ENCODE measurements at regions not wholly inside any gene's neighbourhood (a gene's known extent, or its start where the extent isn't known, plus 50 kb on each side); places are given as distances from the start of the nearest gene placed in this dataset.

GRCh38 chr2:118667348-118667747 is 180.1 kb downstream of the EN1 start:
- no peaks in the 10 kb centered on the region for H3K27me3 ChIP-seq
- no peaks in the 10 kb centered on the region for H3K9me3 ChIP-seq
- in situ Hi-C loops (cut with MboI; ENCODE audit: low sequenced_read_pairs in 4 of 4) (no loop called here), intact Hi-C loops (cut with DNase I; ENCODE audit: low total_unique reads) (no loop called here)
- TF ChIP-seq CTCF (IDR thresholded peaks at IDR 0.05 in 4 of 5, conservative IDR thresholded peaks at IDR 0.05 in 1 of 5) (no peak), POLR2A (IDR thresholded peaks at IDR 0.05) (no peak)
- no peak overlapping the region for H3K27ac ChIP-seq
- H3K4me3 ChIP-seq = no peak overlapping the region
- ATAC-seq = no peak
- DNase-seq = no peak
- H3K4me1 ChIP-seq = peaks cover 0 to 3% of the 10 kb centered on the region in 2 donors
- H3K36me3 ChIP-seq = no peaks in the 10 kb centered on the region

GRCh38 chr2:118665784-118666529 is 181.5 kb downstream of the EN1 start:
- H3K4me3 ChIP-seq = no peak overlapping the region
- ATAC-seq (no peak), DNase-seq (no peak)
- intact Hi-C loops (cut with DNase I; ENCODE audit: low total_unique reads) (no loop called here), in situ Hi-C loops (cut with MboI; ENCODE audit: low sequenced_read_pairs in 4 of 4) (no loop called here)
- no peak overlapping the region for H3K27ac ChIP-seq
- no peaks in the 10 kb centered on the region for H3K36me3 ChIP-seq
- H3K27me3 ChIP-seq = no peaks in the 10 kb centered on the region
- H3K4me1 ChIP-seq = peaks cover 0 to 3% of the 10 kb centered on the region in 2 donors
- no peaks in the 10 kb centered on the region for H3K9me3 ChIP-seq
- TF ChIP-seq POLR2A (IDR thresholded peaks at IDR 0.05) (no peak), CTCF (IDR thresholded peaks at IDR 0.05 in 4 of 5, conservative IDR thresholded peaks at IDR 0.05 in 1 of 5) (no peak)

- TF ChIP-seq POLR2A (IDR thresholded peaks at IDR 0.05) (no peak), CTCF (IDR thresholded peaks at IDR 0.05 in 4 of 5, conservative IDR thresholded peaks at IDR 0.05 in 1 of 5) (no peak)
- Histone ChIP-seq H3K27ac (no peak overlapping the region), H3K9me3 (no peaks in the 10 kb centered on the region), H3K4me1 (no peaks in the 10 kb centered on the region), H3K4me3 (no peak overlapping the region), H3K27me3 (no peaks in the 10 kb centered on the region), H3K36me3 (no peaks in the 10 kb centered on the region)
- ATAC-seq (no peak), DNase-seq (no peak)
- in situ Hi-C loops (cut with MboI; ENCODE audit: low sequenced_read_pairs in 4 of 4) = no loop called here
- intact Hi-C loops (cut with DNase I; ENCODE audit: low total_unique reads) = no loop called here
Measured at GRCh38 chr2:118661179-118661578, 186.3 kb downstream of the EN1 start.

GRCh38 chr2:118658596-118659198 is 188.8 kb downstream of the EN1 start:
- Histone ChIP-seq H3K36me3 (no peaks in the 10 kb centered on the region), H3K27me3 (no peaks in the 10 kb centered on the region), H3K4me3 (no peak overlapping the region), H3K27ac (no peak overlapping the region), H3K4me1 (peaks cover 0 to 3% of the 10 kb centered on the region in 2 donors), H3K9me3 (no peaks in the 10 kb centered on the region)
- no peak for ATAC-seq
- intact Hi-C loops (cut with DNase I; ENCODE audit: low total_unique reads) = no loop called here
- DNase-seq = no peak
- TF ChIP-seq CTCF (IDR thresholded peaks at IDR 0.05 in 4 of 5, conservative IDR thresholded peaks at IDR 0.05 in 1 of 5) (no peak), POLR2A (IDR thresholded peaks at IDR 0.05) (no peak)
- in situ Hi-C loops (cut with MboI; ENCODE audit: low sequenced_read_pairs in 4 of 4) = no loop called here
